ENCODE measurements at regions not wholly inside any gene's neighbourhood (a gene's known extent, or its start where the extent isn't known, plus 50 kb on each side); places are given as distances from the start of the nearest gene placed in this dataset.

DNA sequence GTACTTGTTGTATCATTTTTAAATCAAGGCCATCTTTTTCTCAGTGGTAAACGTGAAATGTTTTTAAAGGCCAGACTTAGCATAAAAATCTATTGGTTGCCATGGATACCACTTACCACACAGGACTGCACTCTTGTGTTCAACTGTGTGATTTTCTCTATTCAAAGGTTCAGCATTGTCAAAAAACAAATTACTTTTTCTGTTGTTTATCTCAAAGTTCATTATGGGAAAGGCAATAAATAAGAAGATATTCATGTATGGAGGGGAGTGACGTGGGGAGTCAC is 231.0 kb upstream of the GATB start:
- ChIA-PET POLR2A (no interaction called here), CTCF (no interaction called here)
- no peak for TF ChIP-seq CTCF (IDR thresholded peaks at IDR 0.05; ENCODE audit: insufficient read depth, low read length, missing control alignments)
- no peak for DNase-seq (ENCODE audit: low read depth, low spot score)
- H3K4me3 ChIP-seq (ENCODE audit: low read depth, low read length), result no peak overlapping the region

DNA sequence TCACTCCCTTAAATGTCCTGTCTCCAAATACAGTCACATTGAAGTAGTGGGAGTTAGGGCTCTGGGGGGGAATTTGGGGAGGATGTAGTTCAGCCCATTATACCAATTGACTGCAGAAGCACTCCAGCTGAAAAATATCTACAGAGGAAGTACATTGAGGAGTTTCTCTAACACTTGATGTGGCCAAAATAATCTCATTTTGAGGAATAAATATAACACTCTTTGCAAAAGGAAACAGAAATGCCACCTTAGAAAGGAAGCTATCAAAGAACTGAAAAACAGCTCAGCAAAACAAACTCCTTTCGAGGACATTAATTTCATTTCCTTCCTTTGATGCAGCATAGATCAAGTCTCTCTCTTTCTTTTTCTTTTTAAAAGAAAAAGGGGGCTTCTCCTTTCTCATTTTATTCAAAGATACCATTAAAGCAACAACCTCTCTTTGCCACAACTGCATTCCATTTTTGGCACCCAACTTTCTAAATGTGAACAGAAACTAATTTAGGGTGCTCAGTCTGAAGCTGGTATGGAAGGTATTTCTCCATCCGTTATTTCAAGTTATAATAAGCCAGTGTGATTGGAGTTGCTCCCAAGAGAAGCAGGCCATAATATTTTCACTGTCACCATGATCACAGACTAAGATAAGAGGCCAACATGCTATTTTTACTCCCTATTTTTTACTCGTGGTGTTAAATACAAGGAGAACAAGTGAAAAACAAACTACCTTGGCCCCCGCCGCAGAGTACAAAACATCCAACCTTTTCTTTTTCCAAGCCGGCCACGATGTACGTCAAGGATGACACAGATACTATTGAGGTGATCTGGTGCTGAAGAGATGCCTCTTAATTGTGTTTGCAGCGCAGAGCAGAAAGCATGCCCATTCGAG is 230.4 kb upstream of the GATB start:
- POLR2A ChIA-PET, result no interaction called here

GRCh38 chr4:151990201-151990600 is 229.4 kb upstream of the GATB start:
- peak; percentile 12 for DNase-seq (ENCODE audit: low read depth, low spot score)
- no peak overlapping the region for H3K4me3 ChIP-seq (ENCODE audit: low read depth, low read length)
- POLR2A ChIA-PET, result no interaction called here
- CTCF ChIA-PET, result no interaction called here
- no peak for TF ChIP-seq CTCF (IDR thresholded peaks at IDR 0.05; ENCODE audit: insufficient read depth, low read length, missing control alignments)

More for the DNA sequence above, 230.4 kb upstream of the GATB start:
- TF ChIP-seq CTCF (IDR thresholded peaks at IDR 0.05; ENCODE audit: insufficient read depth, low read length, missing control alignments), result no peak
- DNase-seq (ENCODE audit: low read depth, low spot score), result no peak
- H3K4me3 ChIP-seq (ENCODE audit: low read depth, low read length), result no peak overlapping the region
- CTCF ChIA-PET, result no interaction called here

GRCh38 chr4:151988591-151988990 is 227.8 kb upstream of the GATB start:
- TF ChIP-seq CTCF (IDR thresholded peaks at IDR 0.05; ENCODE audit: insufficient read depth, low read length, missing control alignments), result no peak
- CTCF ChIA-PET, result no interaction called here
- DNase-seq (ENCODE audit: low read depth, low spot score), result no peak
- H3K4me3 ChIP-seq (ENCODE audit: low read depth, low read length), result no peak overlapping the region
- POLR2A ChIA-PET, result no interaction called here

- ChIA-PET POLR2A (no interaction called here), CTCF (no interaction called here)
- no peak for DNase-seq (ENCODE audit: low read depth, low spot score)
- H3K4me3 ChIP-seq (ENCODE audit: low read depth, low read length), result no peak overlapping the region
- no peak for TF ChIP-seq CTCF (IDR thresholded peaks at IDR 0.05; ENCODE audit: insufficient read depth, low read length, missing control alignments)
These were observed 226.8 kb upstream of the GATB start for GRCh38 chr4:151987606-151988005.

DNA sequence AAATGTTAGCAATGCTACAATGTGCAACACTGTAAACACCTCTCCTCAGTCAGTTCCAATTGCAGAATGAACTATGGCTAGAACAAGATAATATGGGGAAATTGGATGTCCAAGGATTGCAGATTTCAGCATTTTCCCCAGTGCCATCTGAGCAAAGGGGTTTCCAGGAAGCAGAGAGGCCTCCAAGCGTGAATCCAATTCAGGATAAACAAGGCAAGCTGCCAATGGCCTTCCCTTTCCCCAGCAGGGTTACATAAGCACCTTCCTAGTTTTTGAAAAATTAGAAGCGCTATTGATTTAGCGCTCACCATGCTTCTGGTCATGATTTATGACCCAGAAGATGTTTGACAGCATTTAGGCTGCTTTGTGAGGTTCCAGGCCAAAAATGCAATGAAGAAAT is 223.0 kb upstream of the GATB start:
- no peak for DNase-seq (ENCODE audit: low read depth, low spot score)
- no peak overlapping the region for H3K4me3 ChIP-seq (ENCODE audit: low read depth, low read length)
- CTCF ChIA-PET, result no interaction called here
- TF ChIP-seq CTCF (IDR thresholded peaks at IDR 0.05; ENCODE audit: insufficient read depth, low read length, missing control alignments), result no peak
- POLR2A ChIA-PET, result no interaction called here
